Stimulated activated CD8-positive, alpha-beta memory T cell treated with anti-CD3 and anti-CD28 coated beads, Interleukin-4, amount 100 ng/mL, for 24 hours (primary cell): ENCODE measurements at regions not wholly inside any gene's neighbourhood (a gene's known extent, or its start where the extent isn't known, plus 50 kb on each side); places are given as distances from the start of the nearest gene placed in this dataset.
A peak's percentile ranks its signal among the peaks of the same experiment; 100 is the strongest.

Experiments used
- DNase-seq: peaks from one replicate; pipeline ENCODE4 v3.0.0-alpha.2; 2020; ENCODE audit warnings: low read depth

DNA sequence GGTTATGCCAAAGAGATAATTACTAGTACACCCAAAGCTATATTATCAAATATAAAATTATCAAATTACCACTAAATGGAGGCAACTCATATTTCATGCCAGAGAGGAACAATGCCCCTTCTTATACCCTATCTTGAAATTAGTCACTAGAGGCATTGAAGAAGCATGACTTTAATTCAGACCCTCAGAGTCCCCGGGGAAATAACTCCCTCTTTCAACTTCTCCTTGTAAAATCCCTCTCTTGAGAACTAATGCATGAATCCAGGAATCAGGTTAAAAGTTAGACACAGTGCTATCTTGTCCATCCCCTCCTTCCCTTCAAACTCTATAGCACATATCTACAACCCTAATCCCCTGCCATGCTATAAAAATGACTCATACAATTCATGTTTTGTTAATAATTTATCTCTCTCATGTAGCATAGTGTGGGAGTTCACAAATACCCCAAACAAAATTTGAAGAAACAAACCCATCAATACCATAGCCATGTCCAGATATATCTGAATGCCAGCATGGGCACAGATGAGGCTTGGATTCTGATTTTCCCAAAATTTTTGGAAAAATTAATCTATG lies 665.4 kb downstream of the KCNA4 start:
- no peak for DNase-seq

DNA sequence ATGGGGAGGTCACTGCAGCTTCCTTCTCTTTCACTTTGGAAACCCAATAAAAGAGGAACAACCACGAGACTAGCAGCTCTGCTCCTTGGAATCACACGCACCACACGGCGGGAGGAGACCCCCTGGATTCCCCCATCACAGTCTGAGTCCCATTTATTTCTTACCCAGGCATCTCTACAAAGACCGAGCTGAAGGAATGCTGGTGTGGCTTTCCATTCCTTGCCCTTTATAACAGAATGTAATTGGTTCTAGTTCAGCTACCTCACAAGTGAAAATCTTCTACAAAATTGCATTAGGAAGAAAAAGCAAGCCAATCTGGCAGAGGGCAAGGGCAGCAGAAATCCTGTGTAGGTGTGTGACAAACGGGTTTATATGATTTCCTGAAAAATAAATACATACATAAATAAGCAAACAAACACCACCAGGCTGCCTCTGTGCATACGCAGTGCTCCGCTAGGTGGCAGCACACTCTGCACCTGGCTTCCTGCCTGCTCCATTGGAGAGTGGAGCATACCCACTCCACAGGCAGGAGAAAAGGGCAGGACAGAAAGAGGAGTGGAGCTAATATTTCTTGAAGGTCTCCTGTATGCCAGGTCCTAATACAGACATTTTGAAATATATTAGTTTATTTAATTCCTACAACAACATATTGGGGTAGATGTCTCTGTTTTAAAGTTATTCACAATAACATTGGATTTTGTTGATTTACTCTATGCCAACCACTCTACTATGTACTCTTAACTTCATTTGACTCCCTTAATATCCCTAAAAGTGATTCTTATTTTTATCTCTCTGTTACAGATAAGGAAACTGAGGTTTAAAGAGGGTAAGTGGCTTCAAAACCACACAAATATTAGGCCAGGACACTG lies 673.1 kb downstream of the KCNA4 start:
- peak; percentile 1 for DNase-seq

DNA sequence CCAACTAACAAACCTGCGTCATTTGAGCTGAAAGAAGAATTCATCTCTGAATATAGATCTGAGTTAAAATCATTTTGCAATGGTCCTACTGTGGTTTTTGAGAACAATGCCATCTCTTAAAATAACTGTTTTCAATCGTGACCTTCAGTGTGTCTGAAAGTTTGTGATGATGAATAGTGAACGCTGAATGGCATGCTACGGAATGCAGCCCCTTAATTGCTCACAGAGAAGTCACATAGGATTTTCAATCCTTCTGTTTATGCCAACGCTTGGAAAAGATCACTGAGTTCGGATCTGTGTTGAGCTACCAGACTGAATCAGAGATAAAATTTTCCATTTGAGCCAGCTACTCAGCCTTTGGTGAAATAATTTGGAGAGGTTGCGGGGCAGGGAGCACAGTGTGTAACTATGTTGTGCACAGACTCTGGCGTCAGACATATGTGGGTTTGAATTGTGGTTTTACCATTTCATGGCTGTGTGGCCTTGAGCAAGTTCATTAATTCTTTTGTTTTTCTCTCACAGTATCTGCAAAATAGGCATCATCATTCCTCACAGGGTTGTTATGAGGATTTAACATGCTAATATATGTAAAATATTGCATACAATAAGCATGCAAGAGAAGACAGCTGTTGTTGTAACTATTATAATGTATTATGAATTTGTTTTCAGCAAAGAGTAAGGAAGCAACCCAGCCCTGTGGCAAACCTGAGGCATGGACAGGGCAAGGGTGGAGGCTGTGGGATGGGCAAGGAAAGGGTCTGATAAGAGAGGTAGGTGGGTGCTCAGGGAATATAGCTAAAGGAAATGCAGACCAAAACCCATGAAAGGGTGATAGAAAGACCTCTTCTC lies 679.9 kb downstream of the KCNA4 start:
- no peak for DNase-seq

DNA sequence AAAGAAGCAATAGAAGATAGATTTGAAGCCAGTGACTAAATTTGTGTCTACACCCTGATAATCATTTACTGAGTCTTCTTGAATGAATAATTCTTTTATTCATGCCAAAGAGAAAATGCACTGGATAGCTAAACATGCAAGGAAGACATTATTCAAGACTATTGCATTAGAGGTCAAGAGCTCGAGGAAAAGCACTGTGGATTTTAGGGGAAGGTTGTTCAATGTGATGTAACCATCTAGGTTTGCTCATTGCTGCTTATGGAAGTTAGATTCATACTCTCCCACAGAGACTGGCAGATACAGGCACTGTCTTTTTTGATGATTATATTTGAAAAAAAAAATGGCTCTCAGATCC lies 682.1 kb downstream of the KCNA4 start:
- no peak for DNase-seq

DNA sequence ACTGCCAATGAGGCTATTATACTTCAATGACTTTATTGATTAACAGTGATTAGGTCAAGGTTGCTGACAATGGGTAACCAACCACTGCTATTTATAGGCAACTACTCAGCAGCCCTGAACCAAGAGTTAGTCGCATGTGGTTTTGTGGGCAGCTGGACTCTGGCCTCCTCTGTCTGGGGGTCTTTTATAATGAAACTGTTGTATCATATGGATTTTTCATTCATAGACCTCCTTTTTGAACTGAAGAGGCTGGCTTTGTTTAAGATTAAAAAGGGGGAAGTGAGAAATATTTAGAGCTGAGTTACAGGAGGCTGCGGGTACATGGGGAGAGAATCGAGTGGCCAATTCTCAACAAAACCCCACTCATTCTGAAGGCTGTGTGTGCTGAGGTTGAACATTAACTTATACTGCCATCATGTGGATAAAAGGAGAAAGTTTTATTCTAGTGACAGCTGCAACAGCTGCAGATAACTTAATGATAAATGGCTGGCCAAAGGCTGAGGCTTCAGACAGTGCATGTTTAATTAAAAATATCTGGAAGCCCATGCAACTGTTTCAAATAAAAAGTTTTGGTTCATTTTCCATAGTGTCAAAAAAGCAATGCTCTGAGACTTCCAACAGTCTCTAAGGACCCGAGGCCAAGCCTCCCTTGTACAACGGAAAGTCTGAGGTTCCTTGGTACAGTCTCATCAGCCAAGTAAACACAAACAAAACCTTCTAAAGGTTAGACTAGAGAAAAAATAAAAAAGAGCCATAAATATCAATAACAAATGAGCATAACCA lies 682.6 kb downstream of the KCNA4 start:
- no peak for DNase-seq

DNA sequence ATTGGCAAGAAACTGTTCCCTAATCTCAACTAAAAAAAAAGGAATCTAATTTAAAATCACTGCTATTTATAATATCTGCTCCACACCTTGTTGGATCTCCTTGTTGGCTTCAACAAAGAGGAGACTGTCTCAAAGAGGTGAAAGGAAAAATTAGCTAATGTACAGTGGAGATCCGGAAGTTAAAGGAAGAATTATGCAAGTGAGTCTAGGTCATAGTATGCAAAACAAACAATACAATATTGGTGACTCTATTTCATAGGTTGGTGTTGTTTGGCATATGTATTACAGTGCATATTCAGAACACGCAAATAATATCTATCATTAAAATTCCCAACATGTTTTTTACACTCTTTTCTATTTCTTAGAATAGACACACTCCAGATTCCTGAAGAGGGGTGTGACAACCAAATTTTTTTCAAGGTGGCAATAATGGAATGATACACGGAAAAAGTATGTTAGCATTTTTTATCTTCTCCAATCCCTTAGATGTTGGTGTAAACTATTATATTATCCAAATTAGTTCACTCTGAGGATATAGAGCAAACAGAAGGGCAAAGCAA lies 685.3 kb downstream of the KCNA4 start:
- no peak for DNase-seq

DNA sequence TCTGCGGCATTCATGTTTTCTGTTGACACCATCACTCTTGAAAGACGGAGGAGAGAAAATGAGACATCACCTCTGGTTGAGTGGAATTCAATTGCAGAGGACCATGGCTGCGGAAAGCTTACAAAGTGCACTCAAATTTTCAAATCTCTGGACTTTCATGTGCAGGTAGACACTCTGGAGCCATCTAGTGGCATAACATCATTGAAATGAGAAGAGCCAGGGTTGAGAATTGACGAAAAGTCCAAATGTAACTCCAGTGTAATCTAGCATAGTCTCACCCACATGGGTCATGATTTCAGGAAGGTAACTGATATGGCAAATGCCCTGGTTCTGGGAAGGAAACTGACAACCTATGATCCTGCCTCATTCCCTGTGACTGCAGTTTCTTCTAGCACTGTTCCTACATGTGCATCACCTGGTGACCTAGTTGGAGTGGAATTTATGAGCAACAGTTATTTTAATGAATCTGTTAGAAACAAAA lies 687.8 kb downstream of the KCNA4 start:
- DNase-seq, result no peak

DNA sequence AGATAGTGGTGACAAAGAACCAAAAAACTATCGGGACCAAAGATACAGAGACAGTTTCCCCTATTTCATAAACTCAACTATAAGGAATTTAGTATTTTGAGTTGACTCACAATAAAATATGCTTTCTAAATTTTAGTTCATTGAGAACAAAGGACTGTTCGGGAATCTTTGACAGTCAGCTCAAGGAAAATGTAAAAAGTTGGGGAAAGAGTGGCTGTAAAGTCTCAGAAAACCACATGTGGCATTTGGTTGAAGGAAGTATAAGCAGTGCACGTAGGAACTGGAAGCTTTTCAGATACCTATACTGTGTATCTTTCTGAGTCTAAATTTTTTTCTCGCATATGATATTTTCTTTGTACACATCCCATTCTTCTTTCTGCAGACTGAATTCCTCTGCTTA lies 688.9 kb downstream of the KCNA4 start:
- no peak for DNase-seq

DNA sequence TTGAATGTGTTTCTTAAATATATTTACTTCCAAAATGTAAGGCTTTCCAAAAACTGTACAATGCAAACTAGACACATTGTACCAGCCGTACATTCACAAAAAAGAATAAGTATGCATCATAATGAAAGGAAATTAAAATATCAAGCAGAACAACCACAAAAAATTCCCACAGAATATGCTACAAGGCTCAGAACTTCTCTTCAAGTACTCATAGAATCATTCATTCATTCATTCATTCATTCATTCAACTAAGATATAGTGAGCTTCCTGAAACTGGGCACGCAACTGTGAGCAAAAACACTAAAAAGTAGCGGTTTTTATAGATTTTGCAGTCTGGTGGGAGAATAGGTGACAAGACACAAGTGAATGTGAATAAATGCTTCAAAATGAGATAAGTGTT lies 690.1 kb downstream of the KCNA4 start:
- DNase-seq, result no peak

DNA sequence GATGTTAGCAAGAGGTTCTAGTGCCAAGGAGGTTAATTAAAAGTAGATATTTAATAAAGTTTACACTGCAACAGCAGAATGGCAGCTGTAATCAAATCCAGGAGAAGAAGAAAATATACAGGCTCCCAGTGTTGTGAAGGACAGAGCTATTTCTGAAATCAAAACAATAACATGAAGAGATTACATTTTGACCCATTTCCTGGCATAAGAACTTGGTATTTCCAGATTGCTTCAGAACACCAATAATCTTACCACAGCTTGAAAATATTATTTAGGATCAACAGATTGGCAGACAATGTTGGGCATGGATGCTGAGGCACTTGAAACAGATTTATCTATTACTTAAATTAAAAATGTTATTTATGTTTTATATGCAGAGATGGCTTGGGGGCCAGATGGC lies 692.5 kb downstream of the KCNA4 start:
- no peak for DNase-seq

DNA sequence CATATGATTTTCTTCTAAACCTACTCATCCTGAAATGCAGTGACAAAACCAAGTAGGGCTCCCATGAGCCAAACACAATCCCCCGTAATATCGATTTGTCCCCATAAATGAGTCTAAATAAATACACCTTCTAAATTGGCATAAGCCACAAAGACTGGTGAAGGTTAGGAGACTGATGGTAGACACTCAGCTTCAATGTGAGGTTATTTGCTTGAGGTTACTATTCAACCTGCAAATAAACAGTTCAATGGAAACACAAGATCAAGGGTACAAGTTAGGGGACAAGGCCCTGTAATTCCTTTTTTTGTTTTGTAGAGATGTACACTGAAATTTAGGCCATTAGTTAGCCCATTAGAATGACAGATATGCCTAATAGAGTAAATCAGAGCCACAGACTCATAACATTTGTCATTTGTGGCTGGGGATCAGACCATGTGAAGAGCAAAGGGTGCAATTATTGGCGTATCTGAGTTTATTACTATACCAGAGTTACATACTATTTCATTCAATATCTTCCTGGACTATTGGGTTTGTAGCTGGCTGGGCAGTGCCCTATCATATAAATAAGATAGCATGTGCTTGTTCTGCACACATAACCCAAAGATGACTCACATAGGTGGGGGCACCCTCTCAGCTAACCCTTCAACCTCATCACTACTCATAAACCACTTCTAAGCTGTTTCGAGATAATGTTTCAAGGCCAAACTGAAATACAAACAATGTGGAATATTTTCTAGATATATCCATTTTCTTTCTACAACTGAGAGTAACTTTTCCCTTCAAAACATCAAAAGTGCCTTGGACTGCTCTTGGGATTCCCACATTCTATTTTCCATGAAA lies 695.3 kb downstream of the KCNA4 start:
- no peak for DNase-seq

DNA sequence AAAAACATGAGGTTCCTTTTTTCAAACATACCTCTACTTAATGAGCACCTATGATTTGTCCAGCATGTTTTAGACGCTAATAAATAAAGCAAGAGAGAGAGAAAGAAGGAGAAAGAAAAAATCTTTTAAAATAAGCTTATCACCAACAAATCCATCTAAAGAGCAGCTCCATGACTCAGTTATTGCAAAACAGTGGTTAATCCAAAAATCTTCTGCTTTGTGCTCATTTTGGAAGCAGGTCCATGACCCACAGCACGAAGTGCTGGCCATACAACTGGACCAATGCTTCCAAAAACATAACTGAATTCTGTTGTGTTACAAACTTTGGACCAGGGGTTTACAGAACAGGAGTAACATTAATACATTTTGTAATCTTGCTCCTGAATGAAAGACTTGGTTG lies 696.6 kb downstream of the KCNA4 start:
- no peak for DNase-seq

DNA sequence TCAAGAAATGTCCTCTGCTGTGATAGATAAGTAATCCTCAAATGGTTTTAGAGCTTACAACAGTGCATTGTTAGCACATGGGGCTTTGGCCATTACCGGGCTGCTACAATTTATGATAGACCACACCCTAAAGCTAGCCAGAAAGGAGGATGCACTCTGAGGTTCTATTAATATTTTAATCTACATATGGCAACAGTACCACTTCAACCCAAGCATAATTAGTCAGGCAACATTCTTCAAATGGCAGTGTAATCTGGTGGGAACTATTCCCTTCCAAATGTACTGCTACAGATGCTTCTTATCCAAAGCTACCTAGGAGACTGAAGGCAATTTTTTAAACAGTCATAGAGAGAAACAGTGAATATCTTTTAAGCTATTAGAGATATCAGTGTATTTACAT lies 697.6 kb downstream of the KCNA4 start:
- DNase-seq, result no peak

DNA sequence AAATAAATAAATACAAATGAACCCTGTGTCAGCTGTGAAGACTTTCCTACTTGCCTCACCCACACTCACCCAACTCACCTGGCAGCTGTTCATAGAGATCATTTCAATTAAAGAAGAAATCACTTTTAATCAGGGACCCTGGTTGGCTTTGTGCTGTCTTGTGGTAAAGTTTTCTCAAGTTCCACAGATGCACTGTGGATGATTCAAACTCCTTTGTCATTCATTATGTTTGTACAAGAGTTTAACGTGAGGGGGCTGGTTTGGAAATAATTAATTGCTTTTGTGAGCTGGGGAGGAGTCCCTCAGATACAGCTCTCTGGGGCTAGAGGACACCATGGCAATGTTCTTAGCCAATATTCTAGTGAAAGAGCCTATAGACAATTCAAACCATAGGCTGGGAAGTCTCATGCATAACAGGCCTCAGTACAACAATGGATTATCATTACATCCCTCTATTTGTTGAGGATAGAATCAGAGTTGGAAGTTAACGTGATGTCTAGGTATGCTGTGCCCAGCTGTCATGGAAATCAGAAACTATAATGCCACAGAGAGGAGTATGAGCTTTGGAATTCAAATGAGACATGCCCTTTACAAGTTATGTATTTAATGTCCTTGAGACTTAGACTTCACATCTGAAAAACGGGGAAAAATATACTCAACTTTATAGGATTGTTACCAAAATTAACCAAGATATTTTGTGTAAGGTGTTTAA lies 698.5 kb downstream of the KCNA4 start:
- DNase-seq, result no peak

DNA sequence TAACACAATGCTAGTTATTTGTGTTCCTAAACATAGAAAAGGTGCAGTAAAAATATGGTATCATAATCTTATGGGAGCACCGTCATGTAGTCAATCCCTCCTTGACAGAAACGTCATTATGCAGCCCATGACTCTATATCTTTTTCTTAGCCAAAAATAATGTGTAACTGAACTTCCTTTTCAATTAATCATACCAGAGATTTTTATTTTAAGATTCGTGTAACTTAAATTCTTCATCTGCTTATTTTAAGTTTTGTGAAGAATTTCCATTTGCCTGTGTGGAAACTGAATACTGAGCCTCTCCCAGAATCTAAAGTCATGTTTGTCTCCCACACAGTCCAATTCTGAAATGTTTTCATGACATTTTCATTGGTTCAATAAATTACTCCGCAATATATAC lies 699.1 kb downstream of the KCNA4 start:
- no peak for DNase-seq

DNA sequence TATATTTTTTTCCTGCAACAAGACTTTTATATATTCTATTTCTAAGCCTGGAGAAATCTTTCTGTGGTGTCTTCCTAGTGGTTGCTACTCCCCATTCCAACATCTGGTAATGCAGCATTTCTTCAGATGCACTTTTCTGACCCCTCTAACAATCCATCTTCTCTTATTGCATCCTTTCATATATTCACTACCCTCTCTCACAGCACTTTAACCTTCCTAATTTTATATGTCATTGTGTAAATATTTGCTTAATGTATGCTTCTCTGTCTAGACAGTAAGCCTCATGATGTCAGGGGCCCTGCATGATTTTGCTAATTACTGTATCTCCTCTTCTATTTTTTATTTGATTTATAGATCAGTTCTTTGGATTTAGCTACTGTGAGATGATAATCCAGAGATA lies 701.6 kb downstream of the KCNA4 start:
- no peak for DNase-seq

DNA sequence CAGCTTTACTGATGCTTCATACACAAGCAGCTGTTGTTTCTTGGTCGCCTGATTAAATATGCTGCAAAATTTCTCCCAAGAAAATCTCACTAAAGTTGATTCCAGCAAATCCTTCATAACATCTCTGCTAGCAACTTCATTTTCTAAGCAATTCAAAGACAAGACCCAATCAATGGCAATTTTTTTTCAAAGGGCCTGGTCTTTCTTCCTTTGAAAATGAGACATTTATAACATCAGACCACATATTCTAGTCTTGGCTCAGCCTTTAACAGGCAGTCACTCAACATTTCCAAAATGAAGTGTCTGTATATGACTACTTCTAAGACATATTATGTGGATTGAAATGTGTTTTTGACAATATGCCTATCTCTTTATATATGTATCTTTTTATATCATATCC lies 702.6 kb downstream of the KCNA4 start:
- no peak for DNase-seq

DNA sequence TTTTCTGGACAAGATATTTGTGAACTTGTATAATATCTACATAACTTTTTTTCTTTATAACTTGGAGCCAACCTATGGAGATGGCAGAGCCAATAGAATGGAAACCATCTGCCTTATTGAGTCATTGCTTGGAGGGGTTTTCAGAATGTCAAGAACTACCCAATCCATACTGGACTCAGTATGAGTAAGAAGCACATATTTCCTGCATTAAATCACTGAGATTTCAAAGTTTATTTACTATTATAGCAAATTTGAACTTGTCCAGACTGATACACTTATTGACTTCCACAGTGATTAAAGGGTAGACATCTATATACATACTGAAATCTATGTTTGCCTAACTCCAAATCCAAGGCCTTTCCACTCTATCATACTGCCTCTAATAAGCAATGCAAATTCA lies 704.0 kb downstream of the KCNA4 start:
- DNase-seq, result no peak

DNA sequence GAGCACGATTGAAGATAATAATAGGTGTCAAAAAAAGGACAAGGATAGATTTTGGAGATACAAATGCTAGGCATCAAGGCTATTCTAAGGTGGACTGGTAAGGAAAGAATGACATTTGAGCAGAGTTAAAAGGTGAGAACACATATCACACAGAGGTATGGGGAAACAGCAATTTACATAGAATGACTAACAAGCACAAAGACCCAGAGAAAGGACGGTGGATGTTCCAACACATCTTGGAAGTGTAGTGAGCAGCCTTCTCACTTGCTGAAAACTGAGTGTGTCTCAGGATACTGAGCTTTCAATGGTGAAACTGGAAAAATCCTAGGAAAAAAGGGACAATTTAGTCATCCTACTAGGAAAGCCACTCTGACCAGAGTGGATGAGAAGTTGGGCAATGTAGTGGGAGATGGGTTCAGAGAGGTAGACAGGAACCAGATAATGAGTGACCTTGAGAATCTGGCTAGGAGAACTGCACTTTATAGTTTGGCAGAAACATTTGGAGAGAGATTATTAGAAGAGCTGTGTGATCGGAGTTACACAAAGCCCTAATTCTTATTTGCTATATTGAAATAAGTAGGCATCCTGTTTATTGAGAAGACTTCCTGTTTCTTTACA lies 706.0 kb downstream of the KCNA4 start:
- no peak for DNase-seq

DNA sequence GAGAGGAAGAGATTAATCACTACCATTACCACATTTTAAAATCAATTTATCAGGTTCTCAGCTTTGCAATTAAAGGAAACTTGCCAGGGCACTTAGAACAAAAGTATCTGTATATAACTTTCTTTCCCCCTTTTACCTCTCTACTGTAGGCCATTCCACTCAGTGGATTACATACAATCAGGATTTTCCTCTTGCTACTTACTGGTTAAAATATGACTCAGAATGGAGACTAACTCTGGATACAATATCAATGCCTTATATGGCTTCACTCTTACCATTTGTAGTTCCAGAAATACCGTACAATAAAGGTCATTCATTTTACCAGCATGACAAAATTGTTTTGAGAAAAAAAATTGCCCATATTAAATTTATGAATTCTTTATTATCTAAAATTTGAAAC lies 706.8 kb downstream of the KCNA4 start:
- DNase-seq, result no peak
